Colonic mucosa (tissue), 4 donors: ENCODE measurements at regions not wholly inside any gene's neighbourhood (a gene's known extent, or its start where the extent isn't known, plus 50 kb on each side); places are given as distances from the start of the nearest gene placed in this dataset.

Experiments
- DNase-seq: peaks from one replicate; pipeline ENCODE4 v3.0.0-alpha.2; 2020
- H3K27ac ChIP-seq: fragments of 200-600 bp; one replicate; pipeline ENCODE4 v1.8.0; 2021
- H3K27me3 ChIP-seq: fragments of 200-600 bp; one replicate; pipeline ENCODE4 v1.8.0; 2021
- H3K36me3 ChIP-seq: fragments of 200-600 bp; one replicate; pipeline ENCODE4 v1.8.0; 2021
- H3K4me1 ChIP-seq: fragments of 200-600 bp; one replicate; pipeline ENCODE4 v1.8.0; 2021; ENCODE audit warnings: mild to moderate bottlenecking
- H3K4me3 ChIP-seq: fragments of 200-600 bp; one replicate; pipeline ENCODE4 v1.8.0; 2021
- H3K9ac ChIP-seq, 2 donors: one replicate each; pipeline ENCODE4 v1.7.0; 2013; ENCODE audit warnings: control low read depth in 2 of 2, low read depth in 2 of 2, low read length in 2 of 2
- H3K9me3 ChIP-seq: fragments of 200-600 bp; one replicate; pipeline ENCODE4 v1.8.0; 2021
- CTCF ChIP-seq: fragments of 200-600 bp; IDR thresholded peaks from one replicate; pipeline ENCODE4 v1.8.0; 2022; ENCODE audit warnings: antibody characterized with exemption, mild to moderate bottlenecking
- intact Hi-C: fragments of 100-400 bp; cut with DNase I; formaldehyde crosslinking; loops from one replicate; pipeline ENCODE4 v1.14.1; 2022
- donor health status: healthy.
- donor health status: DM: no; HTN: no; CAD: no.
- donor health status: DM: no; HTN: no; CAD: no.

DNA sequence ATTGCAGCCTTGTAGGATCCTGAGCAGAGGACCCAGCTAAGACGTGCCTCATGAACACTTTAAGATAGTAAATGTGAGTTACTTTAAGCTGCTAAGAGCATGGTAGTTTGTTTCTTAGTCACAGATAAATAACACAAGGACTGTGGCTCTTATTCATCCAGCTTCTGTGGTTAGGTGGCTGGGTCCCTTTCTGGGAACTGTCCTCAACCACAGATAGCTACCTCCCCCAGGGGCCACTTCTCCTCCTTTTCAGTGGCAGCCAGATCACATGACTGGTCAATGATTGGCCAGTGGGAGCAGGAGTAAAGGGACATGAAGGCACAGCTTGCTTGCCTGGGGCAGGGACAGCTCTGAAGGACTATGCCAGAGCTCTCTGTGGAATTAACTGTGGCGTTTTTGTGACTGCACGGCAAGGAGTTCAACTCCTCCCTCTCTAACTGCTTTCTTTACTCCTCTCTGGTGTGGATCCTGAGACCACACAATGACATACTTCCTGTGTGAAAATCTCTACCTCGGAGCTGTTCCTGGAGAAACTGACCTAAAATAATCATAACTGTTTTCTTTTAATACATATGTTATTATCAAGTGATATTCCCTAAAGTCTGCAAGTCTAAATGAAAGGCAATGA, 76.5 kb downstream of the NRN1 start:
- Histone ChIP-seq H3K27me3 (no peaks in the 10 kb centered on the region), H3K9ac (no peak overlapping the region), H3K27ac (no peak overlapping the region), H3K36me3 (no peaks in the 10 kb centered on the region), H3K4me3 (no peak overlapping the region), H3K4me1 (no peaks in the 10 kb centered on the region), H3K9me3 (no peaks in the 10 kb centered on the region)
- no peak for TF ChIP-seq CTCF
- DNase-seq: no peak
- intact Hi-C loops: no loop called here

- no peak for DNase-seq
- Histone ChIP-seq H3K9ac (no peak overlapping the region), H3K4me3 (no peak overlapping the region), H3K27ac (no peak overlapping the region), H3K27me3 (no peaks in the 10 kb centered on the region), H3K9me3 (no peaks in the 10 kb centered on the region), H3K4me1 (no peaks in the 10 kb centered on the region), H3K36me3 (no peaks in the 10 kb centered on the region)
- no peak for TF ChIP-seq CTCF
- intact Hi-C loops: no loop called here
These were observed 82.9 kb downstream of the NRN1 start for GRCh38 chr6:5923840-5924239.

DNA sequence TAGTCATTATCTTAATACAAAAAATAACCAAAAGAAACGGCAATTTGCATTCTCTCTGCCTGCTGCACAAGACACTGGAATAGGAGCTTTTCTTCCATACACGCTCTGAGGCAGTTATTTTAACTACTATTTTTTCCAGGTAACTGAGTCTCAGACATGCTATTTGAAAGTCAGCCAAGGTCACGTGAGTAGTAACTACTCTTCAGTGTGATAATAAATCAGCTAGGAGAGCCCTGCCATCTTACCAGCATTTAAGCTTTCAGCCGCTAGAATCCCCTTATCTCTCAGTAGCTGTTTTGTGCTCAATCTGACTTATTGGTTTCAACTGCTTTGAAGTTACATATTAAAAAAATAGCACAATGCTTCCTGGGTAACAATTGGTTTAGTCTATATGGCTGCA, 84.5 kb downstream of the NRN1 start:
- H3K4me3 ChIP-seq: no peak overlapping the region
- intact Hi-C loops: no loop called here
- DNase-seq: no peak
- H3K27me3 ChIP-seq: no peaks in the 10 kb centered on the region
- no peak overlapping the region for H3K27ac ChIP-seq
- H3K4me1 ChIP-seq: no peaks in the 10 kb centered on the region
- H3K9ac ChIP-seq: no peak overlapping the region
- no peaks in the 10 kb centered on the region for H3K9me3 ChIP-seq
- no peaks in the 10 kb centered on the region for H3K36me3 ChIP-seq
- TF ChIP-seq CTCF: no peak

DNA sequence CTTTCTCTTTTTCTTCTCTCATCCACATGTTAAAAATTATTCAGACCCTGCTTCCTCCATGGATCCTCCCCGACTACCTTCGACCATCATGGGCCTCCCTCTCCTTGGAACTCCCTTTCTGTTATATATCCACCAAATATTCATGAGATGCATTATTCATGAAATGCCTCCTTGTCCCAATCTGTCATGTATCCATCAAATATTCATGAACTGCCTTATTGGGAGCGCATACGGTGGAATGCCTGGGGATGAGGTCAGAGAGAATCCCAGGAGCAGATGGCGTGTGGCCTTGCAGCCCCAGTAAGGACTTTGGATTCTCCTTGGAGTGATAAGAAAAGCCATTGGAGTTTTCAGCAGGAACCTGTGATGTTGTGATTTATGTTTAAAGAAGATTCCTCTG, 97.0 kb downstream of the NRN1 start:
- no peak overlapping the region for H3K27ac ChIP-seq
- no peak overlapping the region for H3K4me3 ChIP-seq
- intact Hi-C loops: no loop called here
- H3K9ac ChIP-seq: no peak overlapping the region
- no peak for TF ChIP-seq CTCF
- H3K36me3 ChIP-seq: no peaks in the 10 kb centered on the region
- no peak for DNase-seq
- no peaks in the 10 kb centered on the region for H3K9me3 ChIP-seq
- H3K4me1 ChIP-seq: no peaks in the 10 kb centered on the region
- no peaks in the 10 kb centered on the region for H3K27me3 ChIP-seq

DNA sequence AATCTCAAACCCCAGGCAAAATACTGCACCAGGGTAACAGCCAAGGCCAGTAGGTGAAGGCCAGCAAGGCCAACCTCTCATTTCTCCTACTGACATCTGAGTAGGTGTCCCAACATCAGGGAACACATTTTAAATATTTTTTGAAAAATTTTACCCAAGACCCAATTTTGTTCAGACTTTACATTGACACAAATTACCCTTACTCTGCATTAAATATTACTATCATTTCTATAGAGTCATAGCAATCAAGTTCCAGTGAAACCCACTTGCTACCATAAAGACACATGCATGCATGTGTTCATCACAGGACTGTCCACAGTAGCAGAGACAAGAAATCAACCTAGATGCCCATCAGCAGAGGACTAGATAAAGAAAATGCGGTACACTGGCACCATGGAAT, 99.9 kb downstream of the NRN1 start:
- no peak for TF ChIP-seq CTCF
- Histone ChIP-seq H3K9ac (no peak overlapping the region), H3K27ac (no peak overlapping the region), H3K36me3 (no peaks in the 10 kb centered on the region), H3K9me3 (no peaks in the 10 kb centered on the region), H3K4me3 (no peak overlapping the region), H3K27me3 (no peaks in the 10 kb centered on the region), H3K4me1 (no peaks in the 10 kb centered on the region)
- intact Hi-C loops: no loop called here
- DNase-seq: no peak

GRCh38 chr6:5906340-5906670, 100.4 kb downstream of the NRN1 start:
- Histone ChIP-seq H3K9me3 (no peaks in the 10 kb centered on the region), H3K27me3 (no peaks in the 10 kb centered on the region), H3K36me3 (no peaks in the 10 kb centered on the region), H3K4me3 (no peak overlapping the region), H3K9ac (no peak overlapping the region), H3K27ac (no peak overlapping the region), H3K4me1 (no peaks in the 10 kb centered on the region)
- intact Hi-C loops: no loop called here
- no peak for TF ChIP-seq CTCF
- no peak for DNase-seq
